HepG2 (cell line): ENCODE measurements at regions not wholly inside any gene's neighbourhood (a gene's known extent, or its start where the extent isn't known, plus 50 kb on each side); places are given as distances from the start of the nearest gene placed in this dataset.

Experiments
- ZFX ChIP-seq: sonication (generic); formaldehyde crosslinking; IDR thresholded peaks from 2 replicates; pipeline ENCODE4 v1.4.0; 2020; ENCODE audit warnings: mild to moderate bottlenecking, low read depth, missing genetic modification reagents, moderate library complexity
- ZNF12 ChIP-seq: sonication (generic); formaldehyde crosslinking; IDR thresholded peaks from 2 replicates; pipeline ENCODE4 v1.5.0; 2020; ENCODE audit warnings: missing genetic modification reagents

DNA sequence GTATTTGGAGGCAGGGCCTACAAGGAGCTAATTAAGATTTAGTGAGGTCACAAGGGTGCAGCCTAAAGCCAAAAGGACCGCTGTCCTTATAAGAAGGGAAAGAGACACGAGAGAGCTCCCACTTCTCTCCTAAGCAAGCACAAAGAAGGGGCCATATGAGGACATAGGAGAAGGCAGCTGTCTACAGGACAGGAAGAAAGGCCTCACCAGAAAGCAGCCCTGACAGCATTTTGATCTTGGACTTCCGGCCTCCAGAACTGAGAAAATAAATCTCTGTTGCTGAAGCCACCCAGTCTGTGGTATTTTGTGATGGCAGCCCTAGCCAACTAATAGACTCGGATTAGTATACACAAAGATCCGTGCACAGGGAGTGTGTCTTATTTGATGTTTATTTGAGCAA, 139.7 kb downstream of the B3GNT2 start:
- TF ChIP-seq ZFX (CRISPR knock-in tag) = no peak
- TF ChIP-seq ZNF12 (CRISPR knock-in tag) = no peak
